SK-N-SH (cell line): ENCODE measurements at regions not wholly inside any gene's neighbourhood (a gene's known extent, or its start where the extent isn't known, plus 50 kb on each side); places are given as distances from the start of the nearest gene placed in this dataset.

Experiments
- CTCF ChIA-PET: fragments of 300-600, 350-600 bp; formaldehyde crosslinking; extraction: SDS; loops from one replicate; lab custom pipeline; 2021; lab: Yijun Ruan, JAX
- POLR2A ChIA-PET: fragments of 350-600 bp; sonication (Branson Sonifier 250); formaldehyde crosslinking; extraction: SDS; loops from one replicate; lab custom pipeline; 2020; ENCODE audit warnings: antibody characterized with exemption, inconsistent platforms; lab: Yijun Ruan, JAX
- DNase-seq: peaks from one replicate; pipeline ENCODE4 v3.0.0; 2012
- H2AFZ ChIP-seq: fragments of 200-600 bp; sonication (generic); 2 replicates; pipeline ENCODE4 v1.8.1; 2016; ENCODE audit warnings: antibody characterized with exemption, mild to moderate bottlenecking, low read depth
- H3F3A ChIP-seq: fragments of 200-600 bp; sonication (generic); replicated peaks from 2 replicates; pipeline ENCODE3; 2016; ENCODE audit warnings: antibody characterized with exemption, mild to moderate bottlenecking; ENCODE audit not compliant: insufficient read depth
- H3K27ac ChIP-seq, 2 experiments: fragments of 200-500 bp in 1 of 2; fragments of 200-600 bp in 1 of 2; sonication (Bioruptor generic) in 1 of 2; sonication (generic), shearing (Covaris generic) in 1 of 2; 2 replicates each; pipeline versions ENCODE4 v1.5.1 to v1.6.1; 2014 to 2016; ENCODE audit warnings: low read depth in 2 of 2, inconsistent platforms in 1 of 2, low read length in 1 of 2, mild to moderate bottlenecking in 1 of 2, mixed read lengths in 1 of 2
- H3K27me3 ChIP-seq: fragments of 200-600 bp; sonication (generic), shearing (Covaris generic); 2 replicates; pipeline ENCODE4 v1.6.1; 2016; ENCODE audit warnings: mixed run types; ENCODE audit not compliant: insufficient read depth
- H3K36me3 ChIP-seq, 2 experiments: fragments of 200-500 bp in 1 of 2; fragments of 200-600 bp in 1 of 2; sonication (Bioruptor generic) in 1 of 2; sonication (generic) in 1 of 2; replicated peaks in 1 of 2; 2 replicates each; pipeline versions ENCODE3 to v1.5.1; 2014 to 2016; ENCODE audit warnings: low read length in 1 of 2, mild to moderate bottlenecking in 1 of 2; ENCODE audit not compliant: insufficient read depth in 2 of 2, control insufficient read depth in 1 of 2
- H3K4me1 ChIP-seq, 2 experiments: fragments of 200-500 bp in 1 of 2; fragments of 200-600 bp in 1 of 2; sonication (Bioruptor generic) in 1 of 2; sonication (generic), shearing (Covaris generic) in 1 of 2; 2 replicates each; pipeline versions ENCODE4 v1.5.1 to v1.6.1; 2014 to 2016; ENCODE audit warnings: low read depth in 1 of 2, low read length in 1 of 2, mixed run types in 1 of 2; ENCODE audit not compliant: insufficient read depth in 2 of 2, control insufficient read depth in 1 of 2
- H3K4me2 ChIP-seq: fragments of 200-600 bp; sonication (generic), shearing (Covaris generic); 2 replicates; pipeline ENCODE4 v1.6.1; 2017; ENCODE audit warnings: mixed run types
- H3K4me3 ChIP-seq, 2 experiments: fragments of 200-500 bp in 1 of 2; fragments of 200-600 bp in 1 of 2; sonication (Bioruptor generic) in 1 of 2; sonication (generic), shearing (Covaris generic) in 1 of 2; 2 replicates each; pipeline versions ENCODE4 v1.5.1 to v1.8.1; 2014 to 2016; ENCODE audit warnings: low read depth in 2 of 2, inconsistent platforms in 1 of 2, low read length in 1 of 2, mild to moderate bottlenecking in 1 of 2, mixed read lengths in 1 of 2, moderate library complexity in 1 of 2
- H3K79me2 ChIP-seq: fragments of 200-600 bp; sonication (generic); 2 replicates; pipeline ENCODE4 v1.8.1; 2017; ENCODE audit warnings: mild to moderate bottlenecking; ENCODE audit not compliant: insufficient read depth
- H3K9ac ChIP-seq: fragments of 200-600 bp; sonication (generic); 2 replicates; pipeline ENCODE4 v1.6.1; 2017; ENCODE audit warnings: mixed run types
- H3K9me2 ChIP-seq: fragments of 200-600 bp; sonication (generic); 2 replicates; pipeline ENCODE4 v1.6.1; 2017; ENCODE audit warnings: mixed run types
- H3K9me3 ChIP-seq: fragments of 200-600 bp; sonication (generic); 2 replicates; pipeline ENCODE4 v1.6.1; 2017; ENCODE audit warnings: mixed run types, mild to moderate bottlenecking, moderate library complexity
- H4K20me1 ChIP-seq: fragments of 200-600 bp; sonication (generic); 2 replicates; pipeline ENCODE4 v1.6.1; 2017; ENCODE audit warnings: mild to moderate bottlenecking, mixed run types; ENCODE audit not compliant: insufficient read depth
- ELF1 ChIP-seq: IDR thresholded peaks from 2 replicates; pipeline ENCODE4 v1.4.0; 2012
- FOXM1 ChIP-seq: IDR thresholded peaks from 2 replicates; pipeline ENCODE4 v1.4.0; 2012; ENCODE audit warnings: low read depth, mild to moderate bottlenecking
- GABPA ChIP-seq: IDR thresholded peaks from 2 replicates; pipeline ENCODE4 v1.4.0; 2012; ENCODE audit warnings: low read depth, mild to moderate bottlenecking
- GATA2 ChIP-seq: sonication (generic); formaldehyde crosslinking; IDR thresholded peaks from 2 replicates; pipeline ENCODE4 v1.5.0; 2020; ENCODE audit warnings: mild to moderate bottlenecking, missing genetic modification reagents
- IRF3 ChIP-seq: fragments of 150-350 bp; IDR thresholded peaks from 2 replicates; pipeline ENCODE4 v1.6.1; 2016; ENCODE audit warnings: mild to moderate bottlenecking, low read depth, low read length
- MEF2A ChIP-seq: IDR thresholded peaks from 2 replicates; pipeline ENCODE4 v1.4.0; 2012; ENCODE audit warnings: low read depth, borderline replicate concordance
- MXI1 ChIP-seq: IDR thresholded peaks from 2 replicates; pipeline ENCODE4 v1.6.1; 2012; ENCODE audit warnings: mild to moderate bottlenecking, low read depth, low read length, improper control_type of control experiment
- PBX3 ChIP-seq: IDR thresholded peaks from 2 replicates; pipeline ENCODE4; 2012
- POLR2AphosphoS5 ChIP-seq: IDR thresholded peaks from 2 replicates; pipeline ENCODE4 v1.6.1; 2012; ENCODE audit warnings: low read depth, low read length
- RAD21 ChIP-seq: IDR thresholded peaks from 2 replicates; pipeline ENCODE4 v1.6.1; 2012; ENCODE audit warnings: mild to moderate bottlenecking, low read length
- RXRA ChIP-seq: IDR thresholded peaks from 2 replicates; pipeline ENCODE4 v1.4.0; 2012; ENCODE audit warnings: low read depth, mild to moderate bottlenecking, borderline replicate concordance
- SIN3A ChIP-seq: IDR thresholded peaks from 2 replicates; pipeline ENCODE4 v1.6.1; 2012; ENCODE audit warnings: low read depth, mild to moderate bottlenecking, low read length, moderate library complexity, borderline replicate concordance
- TAF1 ChIP-seq: IDR thresholded peaks from 2 replicates; pipeline ENCODE4 v1.6.1; 2012; ENCODE audit warnings: low read depth, mild to moderate bottlenecking, low read length, moderate library complexity, borderline replicate concordance
- TCF12 ChIP-seq: IDR thresholded peaks from 2 replicates; pipeline ENCODE4 v1.4.0; 2012
- TEAD4 ChIP-seq: IDR thresholded peaks from 2 replicates; pipeline ENCODE4 v1.4.0; 2012; ENCODE audit warnings: mild to moderate bottlenecking, borderline replicate concordance; ENCODE audit not compliant: insufficient read depth
- YY1 ChIP-seq: IDR thresholded peaks from 2 replicates; pipeline ENCODE4 v1.4.0; 2012; ENCODE audit warnings: low read depth, mild to moderate bottlenecking
- WGBS: methylation state at CpG from one replicate; pipeline ENCODE4 v1.1.6; 2017; ENCODE audit warnings: low lambda C conversion rate; 5-methylcytosine and 5-hydroxymethylcytosine counted together

- no peak overlapping the region for H3K4me2 ChIP-seq
- H3K9ac ChIP-seq: no peak overlapping the region
- WGBS: 33% methylated on average over 7 of the region's 8 CpGs
- H3K9me3 ChIP-seq: no peaks in the 10 kb centered on the region
- H3K4me3 ChIP-seq: no peak overlapping the region
- H3K36me3 ChIP-seq: no peaks in the 10 kb centered on the region
- H3K79me2 ChIP-seq: no peaks in the 10 kb centered on the region
- no peaks in the 10 kb centered on the region for H4K20me1 ChIP-seq
- ChIA-PET POLR2A (no interaction called here), CTCF (interaction anchor here (1.5 to 7.7 kb wide), 2 partner anchors 12 to 104 kb away, joined by 5 to 82 read pairs; no protein-coding TSS in a partner anchor)
- no peak overlapping the region for H3K27ac ChIP-seq
- TF ChIP-seq TCF12 (no peak), MXI1 (no peak), SIN3A (no peak), ELF1 (no peak), TEAD4 (no peak), GABPA (no peak)
- H3K27me3 ChIP-seq: peaks cover 53% of the 10 kb centered on the region
- no peaks in the 10 kb centered on the region for H3K9me2 ChIP-seq
- H3F3A ChIP-seq: no peaks in the 10 kb centered on the region
- no peak overlapping the region for H2AFZ ChIP-seq
- no peak for DNase-seq
- H3K4me1 ChIP-seq: peaks cover 0 to 2% of the 10 kb centered on the region in 2 experiments; a peak in 1 of 4 replicates
Measured at GRCh38 chr15:98416222-98416855, 232.0 kb upstream of the IGF1R start.

GRCh38 chr15:98417346-98417745 is 231.0 kb upstream of the IGF1R start:
- TF ChIP-seq POLR2AphosphoS5: no peak
- TF ChIP-seq ELF1: no peak
- no peak for TF ChIP-seq GATA2 (CRISPR knock-in tag)
- no peak for TF ChIP-seq PBX3
- TF ChIP-seq FOXM1: no peak
- TF ChIP-seq TEAD4: no peak
- TF ChIP-seq MXI1: no peak
- TF ChIP-seq YY1: no peak
- TF ChIP-seq SIN3A: no peak
- no peak for TF ChIP-seq MEF2A
- no peak for TF ChIP-seq RXRA
- TF ChIP-seq IRF3: no peak
- TF ChIP-seq TAF1: no peak
- TF ChIP-seq RAD21: no peak
- ChIA-PET POLR2A (no interaction called here), CTCF (interaction anchor here (6.1 to 7.7 kb wide), 2 partner anchors 13 to 105 kb away, joined by 47 to 82 read pairs; no protein-coding TSS in a partner anchor)
- DNase-seq: no peak
- Histone ChIP-seq H3K36me3 (no peaks in the 10 kb centered on the region), H3K27me3 (peaks cover 59% of the 10 kb centered on the region), H3K79me2 (no peaks in the 10 kb centered on the region), H2AFZ (no peak overlapping the region), H3F3A (no peaks in the 10 kb centered on the region), H4K20me1 (no peaks in the 10 kb centered on the region), H3K9ac (no peak overlapping the region), H3K4me3 (no peak overlapping the region), H3K9me2 (no peaks in the 10 kb centered on the region), H3K4me2 (no peak overlapping the region), H3K27ac (no peak overlapping the region), H3K9me3 (no peaks in the 10 kb centered on the region), H3K4me1 (peaks cover 0 to 4% of the 10 kb centered on the region in 2 experiments; a peak in 1 of 4 replicates)
- WGBS: 6% methylated on average over 11 of the region's 12 CpGs
